OCI-LY3 (cell line): ENCODE measurements at regions not wholly inside any gene's neighbourhood (a gene's known extent, or its start where the extent isn't known, plus 50 kb on each side); places are given as distances from the start of the nearest gene placed in this dataset.
A peak's percentile ranks its signal among the peaks of the same experiment; 100 is the strongest.

Experiments
- H2AFZ ChIP-seq: fragments of 200-600, 300-600 bp; shearing (Covaris generic); 2 replicates; pipeline ENCODE4 v1.6.0; 2014; ENCODE audit warnings: antibody characterized with exemption, low read depth, low read length
- H3K27ac ChIP-seq: fragments of 200-600, 300-600 bp; sonication (generic); 2 replicates; pipeline ENCODE4 v1.5.1; 2014; ENCODE audit warnings: mild to moderate bottlenecking, low read length, moderate library complexity, mixed read lengths
- H3K27me3 ChIP-seq: fragments of 200-600, 300-600 bp; sonication (generic); 2 replicates; pipeline ENCODE4 v1.6.1; 2014; ENCODE audit warnings: low read depth, low read length, mixed read lengths
- H3K36me3 ChIP-seq: fragments of 200-600, 300-600 bp; sonication (generic); replicated peaks from 2 replicates; pipeline ENCODE3; 2014; ENCODE audit warnings: low read depth, low read length, mixed read lengths
- H3K4me1 ChIP-seq: fragments of 300-600, 200-600 bp; sonication (generic); 2 replicates; pipeline ENCODE4 v1.6.1; 2014; ENCODE audit warnings: low read length, mixed read lengths
- H3K4me2 ChIP-seq: fragments of 200-600, 300-600 bp; sonication (generic); 2 replicates; pipeline ENCODE4 v1.6.1; 2014; ENCODE audit warnings: low read length, mixed read lengths
- H3K4me3 ChIP-seq: fragments of 300-600, 200-600 bp; sonication (generic); 2 replicates; pipeline ENCODE4 v1.5.1; 2014; ENCODE audit warnings: antibody characterized with exemption, mild to moderate bottlenecking, low read length, moderate library complexity
- H3K79me2 ChIP-seq: fragments of 300-600, 200-600 bp; shearing (Covaris generic); 2 replicates; pipeline ENCODE4 v1.6.1; 2014; ENCODE audit warnings: mild to moderate bottlenecking, low read length, mixed read lengths
- H3K9ac ChIP-seq: fragments of 300-600, 200-600 bp; shearing (Covaris generic); 2 replicates; pipeline ENCODE4 v1.6.0; 2014; ENCODE audit warnings: mild to moderate bottlenecking, low read length, moderate library complexity
- H3K9me3 ChIP-seq: fragments of 200-600, 300-600 bp; shearing (Covaris generic); 2 replicates; pipeline ENCODE4 v1.6.1; 2014; ENCODE audit warnings: low read length, mixed read lengths; ENCODE audit not compliant: insufficient read depth
- H4K20me1 ChIP-seq: fragments of 200-600, 300-600 bp; sonication (generic); 2 replicates; pipeline ENCODE4 v1.6.1; 2016; ENCODE audit warnings: low read length, mixed read lengths; ENCODE audit not compliant: insufficient read depth
- EZH2phosphoT487 ChIP-seq: fragments of 200-600 bp; shearing (Covaris generic); IDR thresholded peaks from 2 replicates; pipeline ENCODE4 v1.6.1; 2018; ENCODE audit warnings: antibody characterized with exemption, mixed run types, low read depth
- TF ChIP-seq, protein P1 (sequence below): fragments of 200-600, 300-600 bp; sonication (generic); IDR thresholded peaks from 2 replicates; pipeline ENCODE4 v1.5.1; 2014; ENCODE audit warnings: antibody characterized with exemption, low read length, low read depth

GRCh38 chr10:131453721-131454634, 142.5 kb upstream of the TCERG1L start:
- Histone ChIP-seq H3K4me3 (no peak overlapping the region), H3K9ac (no peak overlapping the region), H3K27ac (no peak overlapping the region), H4K20me1 (no peaks in the 10 kb centered on the region), H3K27me3 (no peaks in the 10 kb centered on the region), H2AFZ (no peak overlapping the region), H3K4me2 (no peak overlapping the region), H3K79me2 (no peaks in the 10 kb centered on the region), H3K36me3 (no peaks in the 10 kb centered on the region), H3K9me3 (no peaks in the 10 kb centered on the region), H3K4me1 (no peaks in the 10 kb centered on the region)
- no peak for TF ChIP-seq EZH2phosphoT487
- TF ChIP-seq, protein P1, sequence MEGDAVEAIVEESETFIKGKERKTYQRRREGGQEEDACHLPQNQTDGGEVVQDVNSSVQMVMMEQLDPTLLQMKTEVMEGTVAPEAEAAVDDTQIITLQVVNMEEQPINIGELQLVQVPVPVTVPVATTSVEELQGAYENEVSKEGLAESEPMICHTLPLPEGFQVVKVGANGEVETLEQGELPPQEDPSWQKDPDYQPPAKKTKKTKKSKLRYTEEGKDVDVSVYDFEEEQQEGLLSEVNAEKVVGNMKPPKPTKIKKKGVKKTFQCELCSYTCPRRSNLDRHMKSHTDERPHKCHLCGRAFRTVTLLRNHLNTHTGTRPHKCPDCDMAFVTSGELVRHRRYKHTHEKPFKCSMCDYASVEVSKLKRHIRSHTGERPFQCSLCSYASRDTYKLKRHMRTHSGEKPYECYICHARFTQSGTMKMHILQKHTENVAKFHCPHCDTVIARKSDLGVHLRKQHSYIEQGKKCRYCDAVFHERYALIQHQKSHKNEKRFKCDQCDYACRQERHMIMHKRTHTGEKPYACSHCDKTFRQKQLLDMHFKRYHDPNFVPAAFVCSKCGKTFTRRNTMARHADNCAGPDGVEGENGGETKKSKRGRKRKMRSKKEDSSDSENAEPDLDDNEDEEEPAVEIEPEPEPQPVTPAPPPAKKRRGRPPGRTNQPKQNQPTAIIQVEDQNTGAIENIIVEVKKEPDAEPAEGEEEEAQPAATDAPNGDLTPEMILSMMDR, result peak; percentile 26

GRCh38 chr10:131456411-131456810, 144.9 kb upstream of the TCERG1L start:
- no peak overlapping the region for H3K27ac ChIP-seq
- no peaks in the 10 kb centered on the region for H3K36me3 ChIP-seq
- no peaks in the 10 kb centered on the region for H3K27me3 ChIP-seq
- H3K9me3 ChIP-seq, result no peaks in the 10 kb centered on the region
- no peak overlapping the region for H3K4me2 ChIP-seq
- H3K9ac ChIP-seq, result no peak overlapping the region
- no peak overlapping the region for H3K4me3 ChIP-seq
- H4K20me1 ChIP-seq, result no peaks in the 10 kb centered on the region
- no peaks in the 10 kb centered on the region for H3K79me2 ChIP-seq
- H2AFZ ChIP-seq, result no peak overlapping the region
- H3K4me1 ChIP-seq, result no peaks in the 10 kb centered on the region
- TF ChIP-seq, protein P1, result no peak
- no peak for TF ChIP-seq EZH2phosphoT487

DNA sequence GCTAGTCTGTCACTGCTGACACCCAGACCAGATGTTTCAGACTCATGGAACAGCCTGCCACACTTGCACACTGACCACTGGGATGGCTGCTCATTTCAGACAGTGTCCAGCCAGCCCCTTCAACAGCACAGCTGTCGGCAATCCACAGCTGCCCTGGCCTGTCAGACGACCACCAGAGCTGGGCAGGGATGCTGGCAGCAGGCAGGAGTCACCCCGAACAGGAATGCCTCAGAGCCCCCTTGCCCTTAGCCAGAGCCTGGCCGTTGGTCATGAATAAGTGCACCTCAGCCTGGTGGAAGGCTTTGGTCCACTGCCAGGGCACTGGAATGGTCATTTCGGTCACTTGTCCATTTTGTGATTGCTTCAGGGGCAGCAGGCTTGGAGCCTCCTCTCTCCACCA, 149.6 kb upstream of the TCERG1L start:
- Histone ChIP-seq H3K36me3 (no peaks in the 10 kb centered on the region), H3K79me2 (no peaks in the 10 kb centered on the region), H3K9me3 (no peaks in the 10 kb centered on the region), H3K27me3 (no peaks in the 10 kb centered on the region), H3K27ac (no peak overlapping the region), H2AFZ (no peak overlapping the region), H4K20me1 (no peaks in the 10 kb centered on the region), H3K9ac (no peak overlapping the region), H3K4me3 (no peak overlapping the region), H3K4me2 (no peak overlapping the region), H3K4me1 (no peaks in the 10 kb centered on the region)
- no peak for TF ChIP-seq EZH2phosphoT487
- TF ChIP-seq, protein P1, result no peak

DNA sequence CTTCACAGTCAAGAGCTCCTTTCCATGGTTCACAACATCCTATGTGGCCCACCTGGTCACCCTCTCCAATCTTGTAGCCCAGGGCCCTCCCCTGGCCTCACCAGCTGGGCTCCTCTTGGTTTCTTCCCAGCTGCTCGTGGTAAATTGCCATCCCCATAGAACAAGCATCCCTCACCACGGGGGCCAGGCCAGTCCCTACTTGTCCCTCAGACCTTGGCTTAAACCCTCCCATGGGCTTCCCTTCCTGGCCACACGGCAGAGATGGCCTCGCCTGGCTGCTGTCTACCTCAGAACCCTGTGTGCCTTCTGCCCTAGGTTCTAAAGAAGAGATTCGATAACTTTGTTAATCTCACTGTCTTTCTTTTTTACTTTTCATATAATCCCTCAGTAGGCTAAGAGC, 153.3 kb upstream of the TCERG1L start:
- H4K20me1 ChIP-seq, result no peaks in the 10 kb centered on the region
- no peaks in the 10 kb centered on the region for H3K79me2 ChIP-seq
- TF ChIP-seq, protein P1, result no peak
- no peak for TF ChIP-seq EZH2phosphoT487
- H3K4me1 ChIP-seq, result no peaks in the 10 kb centered on the region
- no peaks in the 10 kb centered on the region for H3K36me3 ChIP-seq
- no peak overlapping the region for H3K4me2 ChIP-seq
- H3K9me3 ChIP-seq, result no peaks in the 10 kb centered on the region
- H3K27me3 ChIP-seq, result no peaks in the 10 kb centered on the region
- no peak overlapping the region for H3K9ac ChIP-seq
- no peak overlapping the region for H2AFZ ChIP-seq
- no peak overlapping the region for H3K27ac ChIP-seq
- H3K4me3 ChIP-seq, result no peak overlapping the region
